HL-60 (cell line): ENCODE measurements at regions not wholly inside any gene's neighbourhood (a gene's known extent, or its start where the extent isn't known, plus 50 kb on each side); places are given as distances from the start of the nearest gene placed in this dataset.

ENCODE experiments used
- DNase-seq, 2 experiments: peaks; one replicate each; pipeline ENCODE4 v3.0.0-alpha.2; 2010 to 2020; ENCODE audit warnings: low read depth in 1 of 2, low spot score in 1 of 2
- H3K27ac ChIP-seq: fragments of 250-450 bp; sonication (Bioruptor Pico); replicated peaks from 2 replicates; pipeline ENCODE4 v1.5.1; 2020; ENCODE audit warnings: mild to moderate bottlenecking, moderate library complexity
- H3K27me3 ChIP-seq: fragments of 250-450 bp; sonication (Bioruptor Pico); 2 replicates; pipeline ENCODE4 v1.5.1; 2021; ENCODE audit warnings: mild to moderate bottlenecking, moderate library complexity; ENCODE audit not compliant: insufficient read depth, poor library complexity, severe bottlenecking
- H3K4me3 ChIP-seq: replicated peaks from 2 replicates; pipeline ENCODE4 v1.5.1; 2011; ENCODE audit warnings: mild to moderate bottlenecking, control low read depth, low read length; ENCODE audit not compliant: insufficient read depth
- GABPA ChIP-seq: IDR thresholded peaks from 2 replicates; pipeline ENCODE4 v1.6.1; 2012; ENCODE audit warnings: low read depth
- POLR2AphosphoS5 ChIP-seq: IDR thresholded peaks from 2 replicates; pipeline ENCODE4 v1.6.1; 2012; ENCODE audit warnings: low read depth
- REST ChIP-seq: IDR thresholded peaks from 2 replicates; pipeline ENCODE4 v1.6.1; 2012; ENCODE audit warnings: low read depth; ENCODE audit not compliant: insufficient replicate concordance
- SPI1 ChIP-seq: IDR thresholded peaks from 2 replicates; pipeline ENCODE4 v1.6.1; 2012; ENCODE audit warnings: low read depth, mild to moderate bottlenecking, borderline replicate concordance
- TF ChIP-seq, protein P1 (sequence below): IDR thresholded peaks from one replicate; pipeline ENCODE4 v1.5.1; 2011; ENCODE audit warnings: low read length, control low read depth, inconsistent platforms; ENCODE audit not compliant: insufficient read depth

- TF ChIP-seq, protein P1, sequence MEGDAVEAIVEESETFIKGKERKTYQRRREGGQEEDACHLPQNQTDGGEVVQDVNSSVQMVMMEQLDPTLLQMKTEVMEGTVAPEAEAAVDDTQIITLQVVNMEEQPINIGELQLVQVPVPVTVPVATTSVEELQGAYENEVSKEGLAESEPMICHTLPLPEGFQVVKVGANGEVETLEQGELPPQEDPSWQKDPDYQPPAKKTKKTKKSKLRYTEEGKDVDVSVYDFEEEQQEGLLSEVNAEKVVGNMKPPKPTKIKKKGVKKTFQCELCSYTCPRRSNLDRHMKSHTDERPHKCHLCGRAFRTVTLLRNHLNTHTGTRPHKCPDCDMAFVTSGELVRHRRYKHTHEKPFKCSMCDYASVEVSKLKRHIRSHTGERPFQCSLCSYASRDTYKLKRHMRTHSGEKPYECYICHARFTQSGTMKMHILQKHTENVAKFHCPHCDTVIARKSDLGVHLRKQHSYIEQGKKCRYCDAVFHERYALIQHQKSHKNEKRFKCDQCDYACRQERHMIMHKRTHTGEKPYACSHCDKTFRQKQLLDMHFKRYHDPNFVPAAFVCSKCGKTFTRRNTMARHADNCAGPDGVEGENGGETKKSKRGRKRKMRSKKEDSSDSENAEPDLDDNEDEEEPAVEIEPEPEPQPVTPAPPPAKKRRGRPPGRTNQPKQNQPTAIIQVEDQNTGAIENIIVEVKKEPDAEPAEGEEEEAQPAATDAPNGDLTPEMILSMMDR, result no peak
- no peak for TF ChIP-seq SPI1
- no peak for TF ChIP-seq POLR2AphosphoS5
- no peak for TF ChIP-seq GABPA
- no peak for TF ChIP-seq REST
- Histone ChIP-seq H3K4me3 (no peak overlapping the region), H3K27me3 (no peaks in the 10 kb centered on the region), H3K27ac (no peak overlapping the region)
- no peak for DNase-seq
Measured at GRCh38 chr13:78732445-78733017, 73.6 kb upstream of the OBI1 start.

- Histone ChIP-seq H3K27me3 (peaks cover 4% of the 10 kb centered on the region), H3K27ac (no peak overlapping the region)
Measured at GRCh38 chr13:78722700-78723099, 63.7 kb upstream of the OBI1 start.

GRCh38 chr13:78719367-78719766 lies 60.4 kb upstream of the OBI1 start:
- no peak for DNase-seq
- Histone ChIP-seq H3K27me3 (peaks cover 4% of the 10 kb centered on the region), H3K27ac (no peak overlapping the region), H3K4me3 (no peak overlapping the region)
- TF ChIP-seq POLR2AphosphoS5, result no peak
- TF ChIP-seq, protein P1, result no peak
- no peak for TF ChIP-seq REST
- TF ChIP-seq SPI1, result no peak
- TF ChIP-seq GABPA, result no peak

More at GRCh38 chr13:78722700-78723099, 63.7 kb upstream of the OBI1 start:
- TF ChIP-seq POLR2AphosphoS5, result no peak
- TF ChIP-seq, protein P1, result no peak
- TF ChIP-seq REST, result no peak
- TF ChIP-seq GABPA, result no peak
- TF ChIP-seq SPI1, result no peak
- no peak overlapping the region for H3K4me3 ChIP-seq
- no peak for DNase-seq
